Ecto neural progenitor cell (in vitro differentiated cells): ENCODE measurements at regions not wholly inside any gene's neighbourhood (a gene's known extent, or its start where the extent isn't known, plus 50 kb on each side); places are given as distances from the start of the nearest gene placed in this dataset.
"Not testable (repeated sequence)": the region's sequence is repeated elsewhere in the genome, so short reads cannot be mapped to it uniquely, and the experiment has no call there.

Experiments
- DNase-seq: peaks from one replicate; pipeline ENCODE4 v3.0.0-alpha.2; 2018; ENCODE audit warnings: low spot score

DNA sequence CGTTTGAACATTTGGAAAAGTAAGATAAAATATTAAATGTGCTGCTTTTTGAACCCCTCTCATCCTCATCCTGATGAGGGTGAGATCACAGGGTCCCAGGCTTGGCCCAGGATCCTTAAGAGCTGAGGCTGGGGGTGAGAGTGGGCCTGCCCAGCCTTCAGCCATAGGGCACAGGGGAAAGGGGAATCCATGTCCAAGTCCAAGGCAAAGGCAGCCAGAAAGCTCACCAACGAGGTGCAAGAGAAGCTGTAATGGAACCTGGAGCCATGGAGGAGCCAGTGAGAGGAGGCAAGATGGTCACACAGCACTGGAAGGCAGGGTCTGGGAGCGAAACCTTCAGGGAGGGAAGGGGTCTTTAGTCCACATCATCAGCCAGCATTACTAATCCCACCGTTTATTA is 191.9 kb downstream of the RRAGC start:
- DNase-seq = no peak

DNA sequence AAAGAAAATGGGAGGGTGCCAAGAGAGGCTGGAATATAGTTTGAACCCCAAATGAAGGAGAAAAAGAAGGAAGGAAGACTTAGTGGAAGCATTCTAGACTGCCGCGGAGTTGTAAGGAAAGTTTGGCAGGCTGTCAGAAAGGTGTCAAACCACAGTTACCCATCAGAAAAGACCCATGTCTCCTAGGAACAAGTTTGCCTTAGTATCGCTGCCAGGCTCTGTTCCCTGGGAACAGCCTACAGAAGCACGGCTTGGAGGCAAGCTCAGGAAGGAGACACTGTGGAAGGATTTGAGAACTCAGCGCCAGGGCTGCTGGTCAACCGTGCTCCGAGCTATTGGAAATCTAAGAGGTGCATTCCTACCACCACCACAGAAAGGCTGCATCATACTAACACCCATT is 197.4 kb downstream of the RRAGC start:
- DNase-seq = no peak

DNA sequence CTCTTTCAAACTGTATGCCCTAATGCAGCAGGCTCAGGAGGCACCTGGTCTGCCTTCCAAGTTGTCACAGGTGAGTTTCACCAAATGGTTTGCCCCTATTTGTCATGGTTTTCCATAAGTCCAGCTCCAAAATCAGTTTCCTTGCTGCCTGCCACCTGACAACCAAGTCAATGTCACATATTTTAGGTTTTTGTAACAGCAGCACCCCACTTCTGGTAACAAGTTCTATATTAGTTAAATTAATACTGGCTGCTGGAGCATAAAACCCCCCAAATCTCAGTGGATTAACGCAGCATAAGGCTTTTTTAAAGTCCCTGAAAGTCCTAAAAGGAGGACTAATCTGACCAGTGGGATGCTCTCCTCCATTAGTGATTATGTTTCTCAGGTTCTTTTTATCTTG is 200.7 kb downstream of the RRAGC start:
- no peak for DNase-seq

DNA sequence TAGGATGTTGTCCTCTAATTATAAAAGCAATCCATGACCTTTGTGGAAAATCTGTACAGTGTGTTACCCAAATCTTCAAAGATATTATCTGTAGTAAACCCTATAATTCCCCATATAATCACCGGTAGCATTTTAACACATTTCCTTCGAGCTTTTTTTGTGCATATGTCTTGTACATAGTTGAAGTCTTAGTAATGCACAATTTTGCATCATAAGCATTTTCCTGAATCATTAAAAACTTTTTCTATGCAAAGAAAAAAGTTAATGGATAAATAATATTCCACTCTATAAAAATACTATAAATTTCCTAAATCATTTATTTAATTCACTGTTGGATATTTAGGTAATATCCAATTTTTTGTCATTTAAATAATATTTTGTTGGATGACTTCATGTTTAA is 201.7 kb downstream of the RRAGC start:
- no peak for DNase-seq

DNA sequence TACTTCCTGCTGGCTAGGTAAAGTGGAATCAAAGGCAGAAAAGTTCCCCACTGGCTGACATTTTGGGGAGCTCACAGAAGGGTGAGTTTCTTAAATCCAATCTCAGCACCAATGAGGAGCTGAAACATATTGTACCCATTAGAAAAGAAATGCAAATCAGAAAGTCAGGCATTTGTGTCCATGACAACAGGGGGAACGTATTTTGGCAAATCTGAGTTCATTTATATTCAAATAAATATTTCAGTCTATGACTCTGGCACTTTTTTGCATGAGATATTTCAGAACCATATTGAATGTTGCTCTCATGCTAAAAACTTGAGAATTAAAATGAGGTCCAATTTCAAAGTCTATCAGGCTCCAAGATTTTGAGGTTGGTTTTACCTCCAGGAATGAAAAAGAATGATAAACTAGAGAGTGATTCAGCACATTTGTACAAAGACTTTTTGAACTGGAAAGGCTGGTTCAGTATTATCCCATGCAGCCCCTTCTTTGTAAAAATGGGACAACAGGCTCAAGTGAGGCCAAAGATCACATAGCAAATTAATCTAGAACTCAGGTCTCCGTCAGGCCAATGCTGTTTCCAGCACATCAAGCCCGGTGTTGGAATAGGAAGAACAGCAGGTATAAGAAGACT is 202.2 kb downstream of the RRAGC start:
- no peak for DNase-seq

DNA sequence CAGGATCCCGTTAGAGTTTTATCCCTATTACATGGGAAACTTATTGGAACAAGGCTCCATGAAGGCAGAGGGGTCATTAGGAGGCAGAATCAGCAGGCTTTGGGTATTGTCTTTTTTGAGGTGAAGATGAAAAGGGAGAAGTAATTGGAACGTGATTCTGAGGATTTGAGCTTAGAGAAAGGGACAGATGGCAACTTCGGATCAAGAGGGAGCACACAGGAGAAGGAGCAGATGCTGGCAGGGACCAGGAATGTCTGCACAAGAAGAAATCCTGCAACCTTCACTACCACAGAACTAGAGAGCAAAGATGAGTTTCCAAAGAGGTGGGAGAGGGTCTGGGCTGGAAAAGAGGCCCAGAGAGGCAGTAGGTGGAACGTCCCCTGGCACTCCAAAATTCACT is 202.8 kb downstream of the RRAGC start:
- no peak for DNase-seq

DNA sequence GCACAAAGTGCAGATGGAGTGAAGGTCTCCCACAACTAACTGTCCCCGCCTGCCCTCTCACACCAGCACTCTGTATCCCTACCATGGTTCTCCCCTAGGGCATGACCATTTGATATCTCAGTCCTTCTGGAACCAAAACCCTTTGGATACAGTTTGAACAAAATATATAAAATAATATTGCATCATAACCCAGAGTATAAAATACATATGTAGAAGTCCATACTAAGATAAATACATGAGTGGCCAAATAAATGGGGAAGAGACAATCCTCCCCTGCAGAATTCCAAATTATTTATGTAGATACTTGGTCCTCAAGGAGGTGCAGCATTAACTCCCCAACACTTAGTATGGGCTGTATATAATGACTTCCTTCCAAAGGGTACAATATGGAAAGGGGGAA is 207.4 kb downstream of the RRAGC start:
- no peak for DNase-seq

DNA sequence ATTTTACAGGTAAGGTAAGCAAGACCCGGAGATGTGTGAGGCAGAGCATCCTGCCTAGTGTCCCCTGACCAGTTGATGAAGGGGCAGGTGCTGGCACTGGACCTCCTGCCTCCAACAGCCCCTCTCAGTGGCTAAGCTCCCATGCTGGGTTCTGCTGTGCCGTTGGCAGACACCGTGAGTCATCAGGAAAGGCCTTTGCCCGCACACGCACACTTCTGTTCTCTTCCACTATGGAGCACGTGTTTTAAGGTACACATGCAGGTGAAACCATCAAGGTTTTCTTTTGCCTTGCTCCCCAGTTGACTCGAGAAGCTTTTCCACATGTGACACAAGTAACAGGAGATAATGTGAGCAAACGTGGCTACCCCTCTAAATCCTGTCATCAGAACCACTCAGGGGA is 207.9 kb downstream of the RRAGC start:
- DNase-seq = no peak

DNA sequence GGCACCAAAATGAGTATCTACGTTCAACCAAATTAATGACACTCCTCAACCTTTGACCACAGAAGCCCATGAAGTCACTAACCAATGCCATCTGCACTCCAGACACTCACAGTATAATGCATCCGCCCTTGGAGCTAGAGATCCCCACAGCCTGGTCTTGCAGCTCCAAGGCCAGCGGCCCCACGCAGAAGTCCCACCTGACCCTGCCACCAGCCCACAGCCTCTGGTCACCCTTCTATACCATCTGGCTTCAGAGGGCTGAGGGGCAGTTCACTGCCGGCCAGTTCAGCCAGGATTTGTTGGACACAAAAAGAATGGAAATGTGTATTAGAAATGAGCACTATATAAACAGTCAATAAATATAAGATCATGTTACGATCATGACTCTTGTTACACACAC is 211.2 kb downstream of the RRAGC start:
- DNase-seq = no peak

DNA sequence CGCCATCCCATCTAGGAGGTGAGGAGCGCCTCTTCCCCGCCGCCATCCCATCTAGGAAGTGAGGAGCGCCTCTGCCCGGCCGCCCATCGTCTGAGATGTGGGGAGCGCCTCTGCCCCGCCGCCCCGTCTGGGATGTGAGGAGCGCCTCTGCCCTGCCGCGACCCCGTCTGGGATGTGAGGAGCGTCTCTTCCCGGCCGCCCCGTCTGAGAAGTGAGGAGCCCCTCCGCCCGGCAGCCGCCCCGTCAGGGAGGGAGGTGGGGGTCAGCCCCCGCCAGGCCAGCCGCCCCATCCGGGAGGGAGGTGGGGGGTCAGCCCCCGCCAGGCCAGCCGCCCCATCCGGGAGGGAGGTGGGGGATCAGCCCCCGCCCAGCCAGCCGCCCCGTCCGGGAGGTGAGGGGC is 212.2 kb downstream of the RRAGC start:
- not testable (repeated sequence) for DNase-seq

DNA sequence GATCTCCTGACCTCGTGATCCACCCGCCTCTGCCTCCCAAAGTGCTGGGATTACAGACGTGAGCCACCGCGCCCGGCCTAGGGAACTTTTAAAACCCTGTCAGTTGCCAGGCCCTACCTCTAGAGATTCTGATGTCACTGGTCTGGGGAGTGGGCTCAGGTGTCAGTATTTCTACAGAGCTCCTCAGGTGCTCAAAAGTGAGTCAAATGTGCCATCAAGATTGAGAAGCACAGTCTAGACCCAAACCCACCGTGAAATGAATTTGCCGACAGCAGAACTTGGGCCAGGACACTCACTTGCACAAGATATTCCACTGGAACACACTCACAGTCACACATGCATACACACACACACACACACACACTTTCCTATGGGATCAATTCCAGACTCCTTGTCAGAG is 215.5 kb downstream of the RRAGC start:
- no peak for DNase-seq

DNA sequence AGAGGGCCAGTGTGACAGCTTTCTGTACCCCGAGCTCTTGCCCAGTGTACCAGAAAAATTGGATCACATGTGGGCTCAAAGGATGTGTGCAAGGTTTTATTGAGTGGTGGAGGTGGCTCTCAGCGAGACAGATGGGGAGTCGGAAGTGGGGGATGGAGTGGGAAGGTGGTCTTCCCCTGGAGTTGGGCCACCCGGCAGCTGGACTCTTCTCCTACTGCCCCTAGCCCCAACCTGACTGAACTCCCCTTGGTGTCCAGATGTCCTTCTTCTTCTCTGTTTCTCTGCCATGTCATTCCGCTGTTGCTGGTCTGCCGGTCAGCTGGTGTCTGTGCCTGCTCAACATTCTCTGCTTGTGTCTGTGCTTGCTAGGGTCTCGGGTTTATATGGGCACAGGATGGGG is 217.9 kb downstream of the RRAGC start:
- no peak for DNase-seq

DNA sequence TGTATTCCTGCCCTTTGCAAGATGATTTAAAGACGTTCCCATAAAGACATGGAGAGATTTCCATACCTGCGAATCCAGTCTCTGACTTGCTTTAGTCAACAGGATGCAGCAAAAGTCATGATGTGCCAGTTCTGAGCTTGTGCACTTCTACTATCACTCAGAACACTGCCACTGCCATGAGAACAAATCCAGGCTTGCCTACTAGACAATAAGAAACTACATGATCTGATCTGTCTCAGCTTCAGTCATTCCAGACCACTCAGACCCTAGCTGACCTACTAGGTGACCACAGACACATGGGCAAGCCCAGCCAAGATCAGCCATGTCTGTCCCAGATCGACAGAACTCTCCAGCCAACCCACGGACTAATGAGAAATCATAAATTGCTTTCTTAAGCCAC is 219.2 kb downstream of the RRAGC start:
- DNase-seq = no peak

DNA sequence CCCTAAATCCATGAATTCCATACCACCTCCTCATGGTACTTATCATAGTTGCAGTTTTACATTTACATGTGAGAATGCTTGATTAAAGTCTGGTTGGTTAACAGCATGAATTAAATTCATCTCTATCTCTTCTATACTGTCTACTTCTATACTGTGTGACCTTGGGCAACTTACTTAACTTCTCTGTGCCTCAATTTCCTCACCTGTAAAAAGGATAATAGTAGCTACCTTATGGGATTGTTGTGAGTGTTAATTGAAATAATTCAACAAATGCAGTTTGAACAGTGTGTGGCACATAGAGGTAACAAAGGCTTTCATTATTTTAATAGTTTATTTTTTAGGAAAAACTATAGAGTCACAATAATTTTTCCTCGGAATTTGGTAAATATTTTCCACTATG is 231.3 kb downstream of the RRAGC start:
- no peak for DNase-seq

DNA sequence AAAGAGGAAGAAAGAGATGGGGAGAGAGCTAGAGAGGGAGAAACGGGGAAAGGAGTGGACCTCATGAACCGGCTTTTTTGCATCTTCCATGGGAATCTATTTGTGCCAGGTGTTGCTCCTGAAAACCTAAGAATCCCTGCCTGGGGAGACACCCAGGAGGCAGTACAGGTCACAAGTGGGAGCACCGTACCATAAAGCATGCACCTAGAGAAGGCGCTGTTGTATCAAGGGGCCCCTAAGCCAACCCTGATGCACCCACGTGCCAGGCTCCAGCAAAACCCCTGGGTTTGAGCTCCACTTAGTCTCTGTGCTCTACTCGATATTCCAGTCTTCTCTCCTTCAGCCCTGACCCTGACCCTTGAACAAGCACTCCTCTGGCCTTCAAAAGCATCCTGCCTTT is 233.6 kb downstream of the RRAGC start:
- DNase-seq = no peak

DNA sequence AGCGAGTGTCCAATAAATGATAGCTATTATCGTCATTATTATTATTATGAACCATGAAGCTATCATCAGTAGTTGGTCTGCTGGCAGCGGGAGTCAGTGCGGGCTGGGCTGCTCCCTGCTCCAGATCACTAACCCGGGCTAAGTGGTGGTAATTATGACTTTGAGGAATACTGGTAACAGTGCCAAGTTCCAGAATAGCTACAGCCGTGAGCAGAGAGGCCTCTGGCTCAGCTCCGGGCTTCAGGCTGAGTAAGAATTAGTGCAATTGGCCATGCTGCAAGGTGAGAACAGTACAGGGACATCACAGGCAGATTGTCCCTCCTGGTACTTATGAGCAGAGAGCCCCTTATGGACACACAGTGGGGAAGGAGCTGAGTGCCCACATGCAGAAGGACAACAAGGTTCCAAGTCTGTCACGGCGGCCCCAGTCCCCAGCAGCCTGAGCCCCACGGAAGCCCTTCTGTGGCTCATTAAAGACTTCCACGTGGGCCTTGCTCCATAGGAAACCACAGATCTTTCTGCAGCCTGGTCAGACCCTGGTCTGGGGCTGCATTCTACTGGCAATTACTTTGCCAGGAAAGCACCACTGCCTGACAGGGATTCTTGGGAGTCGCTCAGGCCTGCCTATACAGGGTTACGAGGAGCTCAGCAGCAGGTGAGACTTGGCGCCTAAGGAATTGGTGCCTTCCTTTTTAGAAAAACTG is 235.1 kb downstream of the RRAGC start:
- no peak for DNase-seq

DNA sequence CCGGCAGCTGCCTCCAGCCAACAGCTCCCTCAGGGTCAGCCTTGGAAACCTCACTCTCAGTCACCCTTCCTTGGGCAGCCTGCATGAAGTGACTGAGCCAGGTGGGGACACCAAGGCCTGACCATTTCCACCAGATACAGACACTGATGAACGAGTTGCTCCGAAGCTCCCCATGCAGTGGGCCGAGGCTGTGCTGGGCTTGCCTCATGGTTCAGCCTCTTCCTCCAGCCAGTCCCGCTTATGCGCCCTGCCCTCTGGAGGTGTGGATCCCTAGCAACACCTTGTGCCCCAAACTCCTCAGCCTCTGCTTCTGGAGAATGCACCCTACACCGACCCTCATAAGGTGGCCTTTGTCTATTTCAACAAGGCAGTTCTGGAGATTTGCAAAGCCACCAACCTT is 236.0 kb downstream of the RRAGC start:
- DNase-seq = no peak

DNA sequence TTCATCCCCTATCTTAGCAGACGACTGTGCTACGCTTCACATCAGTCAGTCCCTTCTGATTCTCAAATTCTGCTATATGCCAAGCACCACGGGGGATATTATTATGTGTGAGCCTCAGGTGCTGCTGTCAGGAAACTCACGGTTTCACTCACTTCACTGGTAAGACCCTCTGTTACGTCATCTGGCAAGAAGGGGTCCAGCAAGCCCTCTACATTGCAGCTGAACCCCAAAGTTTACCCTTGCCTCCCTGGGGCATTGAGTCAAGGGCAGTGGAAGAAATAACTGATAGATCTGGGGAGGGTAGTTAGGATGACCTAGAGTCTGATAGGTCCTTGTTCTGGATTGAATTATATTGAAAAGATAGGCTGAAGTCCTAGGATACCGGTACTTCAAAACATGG is 237.4 kb downstream of the RRAGC start:
- no peak for DNase-seq

DNA sequence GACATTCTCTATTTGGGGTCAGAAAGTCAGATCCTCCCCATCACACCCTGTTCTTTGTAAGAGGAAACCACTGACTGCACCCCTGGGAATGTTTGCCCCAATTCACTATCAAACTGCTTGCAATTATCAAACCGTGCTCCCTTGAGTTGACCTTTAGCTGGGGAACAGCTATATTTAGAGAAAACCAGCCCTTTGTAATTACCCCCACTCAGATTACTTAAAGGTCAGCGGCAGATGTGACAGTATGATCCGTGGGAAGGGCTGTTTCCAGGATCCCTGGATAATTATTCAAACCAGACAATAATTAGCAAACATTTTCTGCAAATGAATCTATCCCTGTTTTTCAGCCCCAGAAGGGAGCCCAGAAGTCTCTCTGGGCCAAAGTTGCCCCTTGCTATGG is 242.7 kb downstream of the RRAGC start:
- DNase-seq = no peak

DNA sequence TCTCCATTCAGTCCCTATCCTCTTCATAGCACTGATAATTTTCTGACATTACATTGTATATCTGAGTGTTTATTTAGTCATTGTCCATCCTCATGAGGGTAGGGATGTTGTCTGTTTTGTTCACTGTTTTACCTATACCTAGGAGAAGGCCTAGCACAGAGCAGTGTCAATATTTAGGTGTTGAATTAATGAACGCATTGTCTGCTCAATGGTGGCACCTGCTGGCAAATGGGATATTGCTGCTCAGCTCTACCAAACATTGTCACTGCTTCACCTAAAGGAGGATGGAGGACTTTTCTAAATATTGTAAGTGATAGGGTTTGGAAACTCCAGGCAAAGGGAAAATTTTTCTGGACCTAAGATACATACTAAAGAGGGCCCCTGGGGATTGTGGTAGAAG is 243.9 kb downstream of the RRAGC start:
- no peak for DNase-seq

DNA sequence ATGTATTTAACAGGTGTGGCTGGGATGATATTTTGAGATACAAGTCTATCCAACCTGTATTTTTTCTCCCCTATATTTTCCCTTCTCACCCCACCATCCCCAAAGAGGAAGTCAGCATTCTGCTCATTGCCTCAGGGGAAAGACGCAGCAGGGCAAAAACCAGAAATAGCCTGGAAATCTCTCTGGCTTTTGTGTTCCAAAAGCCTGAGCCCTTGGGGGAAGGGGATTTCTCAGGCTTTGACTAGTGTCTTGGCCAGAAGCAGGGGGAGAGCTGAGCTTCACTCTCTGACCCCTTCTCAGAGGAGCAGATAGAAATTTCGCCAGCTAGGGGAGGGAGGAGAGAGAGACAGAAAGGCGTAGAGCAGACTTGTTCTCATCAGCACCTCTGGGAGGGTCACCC is 244.7 kb downstream of the RRAGC start:
- no peak for DNase-seq

DNA sequence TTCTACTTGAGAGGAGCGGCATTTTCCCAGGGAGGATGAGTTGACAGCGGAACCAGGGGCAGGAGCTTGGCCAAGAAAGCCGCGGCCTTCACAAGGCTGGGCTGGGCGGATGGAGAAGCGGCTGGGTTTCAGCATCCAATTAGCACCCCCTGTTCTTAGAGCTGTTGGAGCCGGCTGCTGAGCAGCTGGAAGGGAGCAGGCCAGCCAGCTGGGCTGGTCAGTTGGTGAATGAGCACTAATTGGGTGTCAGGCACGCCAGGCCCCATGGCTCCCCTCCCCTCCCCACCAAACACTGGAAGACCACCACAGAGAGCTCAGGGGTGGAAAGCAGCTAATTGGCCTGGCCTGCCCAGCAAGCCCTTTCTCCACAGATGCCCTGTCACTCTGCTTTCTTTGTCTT is 245.6 kb downstream of the RRAGC start:
- no peak for DNase-seq

DNA sequence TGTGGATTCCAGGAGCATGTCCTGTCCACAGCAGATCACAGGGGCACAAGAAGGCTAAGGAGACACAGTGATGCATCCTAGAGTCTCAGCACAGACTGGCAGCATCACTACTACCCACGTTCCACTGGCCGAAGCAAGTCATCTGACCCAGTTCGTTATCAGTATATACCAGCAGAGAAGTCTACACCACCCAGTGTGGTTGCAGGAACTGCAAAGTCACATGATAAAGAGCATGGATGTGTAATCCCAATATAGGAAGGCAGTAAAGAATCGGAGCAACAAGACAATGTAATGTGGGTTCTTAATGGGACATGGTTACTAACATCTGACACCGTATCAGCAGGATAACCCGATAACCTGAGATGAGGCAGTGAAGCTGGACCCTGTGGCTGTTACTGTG is 246.6 kb downstream of the RRAGC start:
- DNase-seq = no peak

DNA sequence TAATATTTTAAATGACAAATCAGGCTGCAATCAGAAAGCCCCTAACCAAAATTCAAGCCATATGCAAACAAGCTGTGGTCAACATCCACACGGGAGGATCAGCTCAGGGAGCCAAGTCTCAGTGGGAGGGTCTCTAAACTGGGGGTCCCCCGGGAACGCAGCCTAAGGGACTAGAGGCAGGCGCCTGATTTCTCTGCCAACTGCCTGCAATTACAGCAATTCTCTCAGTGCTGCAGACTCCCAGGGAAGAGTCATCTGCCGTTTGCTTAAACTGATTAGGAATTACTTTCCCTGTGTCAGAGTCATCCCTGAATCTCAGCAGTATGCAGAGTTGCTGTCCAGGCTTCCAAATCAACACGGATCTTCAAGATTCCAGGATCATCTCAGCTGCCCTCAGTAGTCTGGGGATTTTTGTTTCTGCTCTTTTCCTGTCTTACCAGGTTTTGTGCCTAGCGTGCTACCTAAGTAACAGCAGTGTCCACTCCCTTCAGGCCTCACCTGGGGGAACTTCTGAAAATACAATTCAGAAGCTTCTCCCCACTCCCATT is 247.8 kb downstream of the RRAGC start:
- no peak for DNase-seq
